ENCODE measurements at regions not wholly inside any gene's neighbourhood (a gene's known extent, or its start where the extent isn't known, plus 50 kb on each side); places are given as distances from the start of the nearest gene placed in this dataset.

GRCh38 chr1:56000424-56000823 lies 578.9 kb downstream of the PLPP3 start:
- Histone ChIP-seq H3K4me3 (replicated peaks; ENCODE audit: insufficient read depth, low read length) (no peak overlapping the region), H3K27ac (replicated peaks) (no peak overlapping the region), H3K27me3 (ENCODE audit: insufficient read depth, poor library complexity, severe bottlenecking) (no peaks in the 10 kb centered on the region)
- TF ChIP-seq GABPA (IDR thresholded peaks at IDR 0.05; ENCODE audit: low read depth) = no peak
- no peak for TF ChIP-seq CTCF (IDR thresholded peaks at IDR 0.05; ENCODE audit: insufficient read depth, low read length)
- TF ChIP-seq POLR2AphosphoS5 (IDR thresholded peaks at IDR 0.05; ENCODE audit: low read depth) = no peak
- TF ChIP-seq SPI1 (IDR thresholded peaks at IDR 0.05; ENCODE audit: borderline replicate concordance, low read depth) = no peak
- TF ChIP-seq REST (IDR thresholded peaks at IDR 0.05; ENCODE audit: insufficient replicate concordance, low read depth) = no peak
- DNase-seq (ENCODE audit: low read depth in 1 of 2, low spot score in 1 of 2) = no peak

GRCh38 chr1:55997536-55997935 lies 581.8 kb downstream of the PLPP3 start:
- Histone ChIP-seq H3K27ac (replicated peaks) (no peak overlapping the region), H3K27me3 (ENCODE audit: insufficient read depth, poor library complexity, severe bottlenecking) (no peaks in the 10 kb centered on the region), H3K4me3 (replicated peaks; ENCODE audit: insufficient read depth, low read length) (no peak overlapping the region)
- DNase-seq (ENCODE audit: low read depth in 1 of 2, low spot score in 1 of 2) = no peak
- TF ChIP-seq CTCF (IDR thresholded peaks at IDR 0.05; ENCODE audit: insufficient read depth, low read length) (no peak), POLR2AphosphoS5 (IDR thresholded peaks at IDR 0.05; ENCODE audit: low read depth) (no peak), GABPA (IDR thresholded peaks at IDR 0.05; ENCODE audit: low read depth) (no peak), REST (IDR thresholded peaks at IDR 0.05; ENCODE audit: insufficient replicate concordance, low read depth) (no peak), SPI1 (IDR thresholded peaks at IDR 0.05; ENCODE audit: borderline replicate concordance, low read depth) (no peak)

GRCh38 chr1:55993646-55994318 lies 585.6 kb downstream of the PLPP3 start:
- no peak for DNase-seq (ENCODE audit: low read depth in 1 of 2, low spot score in 1 of 2)
- no peak for TF ChIP-seq POLR2AphosphoS5 (IDR thresholded peaks at IDR 0.05; ENCODE audit: low read depth)
- TF ChIP-seq CTCF (IDR thresholded peaks at IDR 0.05; ENCODE audit: insufficient read depth, low read length) = no peak
- TF ChIP-seq GABPA (IDR thresholded peaks at IDR 0.05; ENCODE audit: low read depth) = no peak
- TF ChIP-seq REST (IDR thresholded peaks at IDR 0.05; ENCODE audit: insufficient replicate concordance, low read depth) = no peak
- no peak for TF ChIP-seq SPI1 (IDR thresholded peaks at IDR 0.05; ENCODE audit: borderline replicate concordance, low read depth)
- Histone ChIP-seq H3K27me3 (ENCODE audit: insufficient read depth, poor library complexity, severe bottlenecking) (peaks cover 2% of the 10 kb centered on the region), H3K27ac (replicated peaks) (no peak overlapping the region), H3K4me3 (replicated peaks; ENCODE audit: insufficient read depth, low read length) (no peak overlapping the region)
